HEK293 (cell line): ENCODE measurements at regions not wholly inside any gene's neighbourhood (a gene's known extent, or its start where the extent isn't known, plus 50 kb on each side); places are given as distances from the start of the nearest gene placed in this dataset.

Experiments
- CTCF ChIA-PET: fragments of 350-600 bp; formaldehyde crosslinking; extraction: SDS; loops from one replicate; lab custom pipeline; 2021; ENCODE audit warnings: antibody characterized with exemption; lab: Yijun Ruan, JAX
- POLR2A ChIA-PET: fragments of 300-600 bp; formaldehyde crosslinking; extraction: SDS; loops from one replicate; lab custom pipeline; 2020; ENCODE audit warnings: antibody characterized with exemption, inconsistent platforms; lab: Yijun Ruan, JAX
- H3K27ac ChIP-seq: fragments of 200-500 bp; sonication (Bioruptor generic); 2 replicates; pipeline ENCODE4 v1.5.1; 2014; ENCODE audit warnings: low read depth, low read length, control low read depth, inconsistent platforms; ENCODE audit errors: extremely low read depth
- H3K36me3 ChIP-seq, 2 experiments: fragments of 200-500 bp in 1 of 2; sonication (Bioruptor generic) in 1 of 2; 1 replicate in 1 of 2; 2 replicates in 1 of 2; pipeline ENCODE4 v1.5.1; 2014 to 2017; ENCODE audit warnings: inconsistent platforms in 2 of 2, low read length in 2 of 2; ENCODE audit not compliant: control insufficient read depth in 2 of 2, insufficient read depth in 1 of 2
- H3K4me1 ChIP-seq: fragments of 200-500 bp; sonication (Bioruptor generic); 2 replicates; pipeline ENCODE4 v1.5.1; 2014; ENCODE audit warnings: mild to moderate bottlenecking, low read length, inconsistent platforms; ENCODE audit not compliant: control insufficient read depth, insufficient read depth
- H3K4me3 ChIP-seq: 2 replicates; pipeline ENCODE4 v1.5.1; 2011; ENCODE audit warnings: low read depth, mild to moderate bottlenecking, control low read depth, low read length, moderate library complexity
- H3K9me3 ChIP-seq: fragments of 200-500 bp; sonication (Bioruptor generic); 2 replicates; pipeline ENCODE4 v1.5.1; 2014; ENCODE audit warnings: low read depth, low read length, inconsistent platforms; ENCODE audit not compliant: control insufficient read depth, insufficient read depth
- ATF2 ChIP-seq: fragments of 450-650 bp; formaldehyde crosslinking; IDR thresholded peaks from 2 replicates; pipeline ENCODE4 v1.5.1; 2016; ENCODE audit warnings: missing biosample characterization, missing genetic modification characterization, low read depth
- KLF16 ChIP-seq: fragments of 450-650 bp; formaldehyde crosslinking; IDR thresholded peaks from 2 replicates; pipeline ENCODE4 v1.5.1; 2017; ENCODE audit warnings: missing biosample characterization, missing genetic modification characterization
- PRDM10 ChIP-seq: fragments of 450-650 bp; formaldehyde crosslinking; IDR thresholded peaks from 2 replicates; pipeline ENCODE4 v1.5.1; 2016; ENCODE audit warnings: missing biosample characterization, missing genetic modification characterization
- ZNF112 ChIP-seq: fragments of 450-650 bp; formaldehyde crosslinking; IDR thresholded peaks from 2 replicates; pipeline ENCODE4 v1.5.0; 2017; ENCODE audit warnings: missing biosample characterization, missing genetic modification characterization
- ZNF132 ChIP-seq: fragments of 450-650 bp; formaldehyde crosslinking; IDR thresholded peaks from 2 replicates; pipeline ENCODE4 v1.5.1; 2017; ENCODE audit warnings: missing biosample characterization, missing genetic modification characterization, borderline replicate concordance
- ZNF19 ChIP-seq: fragments of 450-650 bp; formaldehyde crosslinking; IDR thresholded peaks from 2 replicates; pipeline ENCODE4; 2016; ENCODE audit warnings: missing biosample characterization, missing genetic modification characterization, low read depth
- ZNF23 ChIP-seq: fragments of 450-650 bp; formaldehyde crosslinking; IDR thresholded peaks from 2 replicates; pipeline ENCODE4 v1.5.1; 2016; ENCODE audit warnings: missing biosample characterization, missing genetic modification characterization, borderline replicate concordance
- ZNF324 ChIP-seq: fragments of 450-650 bp; formaldehyde crosslinking; IDR thresholded peaks from 2 replicates; pipeline ENCODE4 v1.5.1; 2016; ENCODE audit warnings: missing biosample characterization, missing genetic modification characterization
- ZNF37A ChIP-seq: fragments of 450-650 bp; IDR thresholded peaks from 2 replicates; pipeline ENCODE4 v1.5.1; 2018; ENCODE audit warnings: missing biosample characterization, missing genetic modification characterization
- ZNF488 ChIP-seq: fragments of 450-650 bp; formaldehyde crosslinking; IDR thresholded peaks from 2 replicates; pipeline ENCODE4 v1.5.1; 2016; ENCODE audit warnings: missing biosample characterization, missing genetic modification characterization
- ZNF548 ChIP-seq: fragments of 450-650 bp; formaldehyde crosslinking; IDR thresholded peaks from 2 replicates; pipeline ENCODE4 v1.5.1; 2016; ENCODE audit warnings: missing biosample characterization, missing genetic modification characterization
- ZNF654 ChIP-seq: fragments of 450-650 bp; formaldehyde crosslinking; IDR thresholded peaks from 2 replicates; pipeline ENCODE4 v1.5.1; 2016; ENCODE audit warnings: low read depth, missing biosample characterization, missing genetic modification characterization
- ZNF664 ChIP-seq: fragments of 450-650 bp; formaldehyde crosslinking; IDR thresholded peaks from 2 replicates; pipeline ENCODE4 v1.5.1; 2016; ENCODE audit warnings: missing biosample characterization, missing genetic modification characterization
- TF ChIP-seq, protein P1 (sequence below): fragments of 450-650 bp; formaldehyde crosslinking; IDR thresholded peaks from 2 replicates; pipeline ENCODE4; 2016; ENCODE audit warnings: missing biosample characterization, missing genetic modification characterization
- TF ChIP-seq, protein P2 (sequence below): fragments of 450-650 bp; formaldehyde crosslinking; IDR thresholded peaks from 2 replicates; pipeline ENCODE4 v1.5.1; 2016; ENCODE audit warnings: missing biosample characterization, missing genetic modification characterization
- TF ChIP-seq, protein P3 (sequence below): fragments of 450-650 bp; IDR thresholded peaks from 2 replicates; pipeline ENCODE4 v1.5.1; 2018; ENCODE audit warnings: missing biosample characterization, mild to moderate bottlenecking, missing genetic modification characterization
- TF ChIP-seq, protein P4 (sequence below): fragments of 450-650 bp; formaldehyde crosslinking; IDR thresholded peaks from 2 replicates; pipeline ENCODE4 v1.5.0; 2017; ENCODE audit warnings: missing biosample characterization, missing genetic modification characterization, borderline replicate concordance

DNA sequence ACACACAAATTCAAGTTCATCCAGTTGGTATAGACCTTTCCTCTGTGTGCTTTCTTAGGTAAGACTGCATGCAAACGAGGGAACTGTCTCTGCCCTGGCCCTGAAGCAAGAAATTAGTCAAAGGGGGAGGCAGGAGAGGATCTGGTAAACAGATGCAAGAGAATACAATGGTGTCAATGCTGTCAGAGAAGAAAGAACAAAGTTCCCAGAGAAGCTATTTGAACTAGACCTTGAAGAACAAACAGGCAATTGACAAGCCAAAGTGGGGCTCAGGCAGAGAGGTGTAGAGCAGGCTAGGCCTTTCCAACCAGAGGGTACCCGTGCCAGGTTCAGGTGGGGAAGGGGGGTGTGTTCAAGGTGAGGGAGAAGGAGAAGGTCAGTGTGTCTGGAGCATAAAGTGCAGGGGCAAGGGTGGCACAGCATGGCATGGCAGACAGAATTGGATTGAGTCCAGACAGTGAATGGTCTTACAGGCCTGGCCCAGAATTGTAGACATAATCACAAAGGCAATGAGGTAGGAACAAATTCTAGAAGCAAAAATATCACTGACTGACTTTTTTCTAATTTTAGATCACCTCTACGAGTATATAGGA is 95.0 kb upstream of the STARD13 start:
- Histone ChIP-seq H3K4me3 (no peak overlapping the region), H3K9me3 (no peaks in the 10 kb centered on the region), H3K36me3 (no peaks in the 10 kb centered on the region), H3K27ac (no peak overlapping the region), H3K4me1 (no peaks in the 10 kb centered on the region)
- CTCF ChIA-PET: no interaction called here
- POLR2A ChIA-PET: no interaction called here
- TF ChIP-seq ZNF548: no peak
- TF ChIP-seq ZNF37A (tag by site-specific recombination): no peak
- no peak for TF ChIP-seq ZNF664
- no peak for TF ChIP-seq ZNF23 (tag by site-specific recombination)
- TF ChIP-seq, protein P1, sequence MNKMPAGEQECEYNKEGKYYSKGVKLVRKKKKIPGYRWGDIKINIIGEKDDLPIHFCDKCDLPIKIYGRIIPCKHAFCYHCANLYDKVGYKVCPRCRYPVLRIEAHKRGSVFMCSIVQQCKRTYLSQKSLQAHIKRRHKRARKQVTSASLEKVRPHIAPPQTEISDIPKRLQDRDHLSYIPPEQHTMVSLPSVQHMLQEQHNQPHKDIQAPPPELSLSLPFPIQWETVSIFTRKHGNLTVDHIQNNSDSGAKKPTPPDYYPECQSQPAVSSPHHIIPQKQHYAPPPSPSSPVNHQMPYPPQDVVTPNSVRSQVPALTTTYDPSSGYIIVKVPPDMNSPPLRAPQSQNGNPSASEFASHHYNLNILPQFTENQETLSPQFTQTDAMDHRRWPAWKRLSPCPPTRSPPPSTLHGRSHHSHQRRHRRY (tag by site-specific recombination): no peak

- no peaks in the 10 kb centered on the region for H3K36me3 ChIP-seq
- CTCF ChIA-PET: no interaction called here
- POLR2A ChIA-PET: no interaction called here
- H3K4me3 ChIP-seq: no peak overlapping the region
- H3K4me1 ChIP-seq: no peaks in the 10 kb centered on the region
- no peaks in the 10 kb centered on the region for H3K9me3 ChIP-seq
- no peak overlapping the region for H3K27ac ChIP-seq
- TF ChIP-seq, protein P2, sequence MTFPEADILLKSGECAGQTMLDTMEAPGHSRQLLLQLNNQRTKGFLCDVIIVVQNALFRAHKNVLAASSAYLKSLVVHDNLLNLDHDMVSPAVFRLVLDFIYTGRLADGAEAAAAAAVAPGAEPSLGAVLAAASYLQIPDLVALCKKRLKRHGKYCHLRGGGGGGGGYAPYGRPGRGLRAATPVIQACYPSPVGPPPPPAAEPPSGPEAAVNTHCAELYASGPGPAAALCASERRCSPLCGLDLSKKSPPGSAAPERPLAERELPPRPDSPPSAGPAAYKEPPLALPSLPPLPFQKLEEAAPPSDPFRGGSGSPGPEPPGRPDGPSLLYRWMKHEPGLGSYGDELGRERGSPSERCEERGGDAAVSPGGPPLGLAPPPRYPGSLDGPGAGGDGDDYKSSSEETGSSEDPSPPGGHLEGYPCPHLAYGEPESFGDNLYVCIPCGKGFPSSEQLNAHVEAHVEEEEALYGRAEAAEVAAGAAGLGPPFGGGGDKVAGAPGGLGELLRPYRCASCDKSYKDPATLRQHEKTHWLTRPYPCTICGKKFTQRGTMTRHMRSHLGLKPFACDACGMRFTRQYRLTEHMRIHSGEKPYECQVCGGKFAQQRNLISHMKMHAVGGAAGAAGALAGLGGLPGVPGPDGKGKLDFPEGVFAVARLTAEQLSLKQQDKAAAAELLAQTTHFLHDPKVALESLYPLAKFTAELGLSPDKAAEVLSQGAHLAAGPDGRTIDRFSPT (tag by site-specific recombination): no peak
- no peak for TF ChIP-seq ZNF19 (tag by site-specific recombination)
- TF ChIP-seq ATF2 (tag by site-specific recombination): no peak
- TF ChIP-seq KLF16 (tag by site-specific recombination): no peak
- no peak for TF ChIP-seq ZNF112 (tag by site-specific recombination)
- no peak for TF ChIP-seq ZNF324
- TF ChIP-seq, protein P3, sequence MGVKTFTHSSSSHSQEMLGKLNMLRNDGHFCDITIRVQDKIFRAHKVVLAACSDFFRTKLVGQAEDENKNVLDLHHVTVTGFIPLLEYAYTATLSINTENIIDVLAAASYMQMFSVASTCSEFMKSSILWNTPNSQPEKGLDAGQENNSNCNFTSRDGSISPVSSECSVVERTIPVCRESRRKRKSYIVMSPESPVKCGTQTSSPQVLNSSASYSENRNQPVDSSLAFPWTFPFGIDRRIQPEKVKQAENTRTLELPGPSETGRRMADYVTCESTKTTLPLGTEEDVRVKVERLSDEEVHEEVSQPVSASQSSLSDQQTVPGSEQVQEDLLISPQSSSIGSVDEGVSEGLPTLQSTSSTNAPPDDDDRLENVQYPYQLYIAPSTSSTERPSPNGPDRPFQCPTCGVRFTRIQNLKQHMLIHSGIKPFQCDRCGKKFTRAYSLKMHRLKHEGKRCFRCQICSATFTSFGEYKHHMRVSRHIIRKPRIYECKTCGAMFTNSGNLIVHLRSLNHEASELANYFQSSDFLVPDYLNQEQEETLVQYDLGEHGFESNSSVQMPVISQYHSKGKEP (tag by site-specific recombination): no peak
- TF ChIP-seq ZNF132 (tag by site-specific recombination): no peak
- no peak for TF ChIP-seq ZNF654
- TF ChIP-seq ZNF488: no peak
- no peak for TF ChIP-seq PRDM10
- TF ChIP-seq, protein P4, sequence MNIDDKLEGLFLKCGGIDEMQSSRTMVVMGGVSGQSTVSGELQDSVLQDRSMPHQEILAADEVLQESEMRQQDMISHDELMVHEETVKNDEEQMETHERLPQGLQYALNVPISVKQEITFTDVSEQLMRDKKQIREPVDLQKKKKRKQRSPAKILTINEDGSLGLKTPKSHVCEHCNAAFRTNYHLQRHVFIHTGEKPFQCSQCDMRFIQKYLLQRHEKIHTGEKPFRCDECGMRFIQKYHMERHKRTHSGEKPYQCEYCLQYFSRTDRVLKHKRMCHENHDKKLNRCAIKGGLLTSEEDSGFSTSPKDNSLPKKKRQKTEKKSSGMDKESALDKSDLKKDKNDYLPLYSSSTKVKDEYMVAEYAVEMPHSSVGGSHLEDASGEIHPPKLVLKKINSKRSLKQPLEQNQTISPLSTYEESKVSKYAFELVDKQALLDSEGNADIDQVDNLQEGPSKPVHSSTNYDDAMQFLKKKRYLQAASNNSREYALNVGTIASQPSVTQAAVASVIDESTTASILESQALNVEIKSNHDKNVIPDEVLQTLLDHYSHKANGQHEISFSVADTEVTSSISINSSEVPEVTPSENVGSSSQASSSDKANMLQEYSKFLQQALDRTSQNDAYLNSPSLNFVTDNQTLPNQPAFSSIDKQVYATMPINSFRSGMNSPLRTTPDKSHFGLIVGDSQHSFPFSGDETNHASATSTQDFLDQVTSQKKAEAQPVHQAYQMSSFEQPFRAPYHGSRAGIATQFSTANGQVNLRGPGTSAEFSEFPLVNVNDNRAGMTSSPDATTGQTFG (tag by site-specific recombination): no peak
Measured at GRCh38 chr13:33381180-33381579, 95.6 kb upstream of the STARD13 start.
